Dendritic cell treated with granulocyte-macrophage colony-stimulating factor and Interleukin-4, amounts not matched to agents 40 ng/mL and 50 ng/mL, for 4 days (primary cell): ENCODE measurements at regions not wholly inside any gene's neighbourhood (a gene's known extent, or its start where the extent isn't known, plus 50 kb on each side); places are given as distances from the start of the nearest gene placed in this dataset.

Experiments used
- H3K27ac Mint-ChIP-seq: one replicate; pipeline ENCODE4 v1.8.0; 2022; ENCODE audit warnings: mild to moderate bottlenecking, mixed read lengths
- H3K27me3 Mint-ChIP-seq: one replicate; pipeline ENCODE4 v1.8.0; 2022; ENCODE audit warnings: mild to moderate bottlenecking, mixed read lengths
- H3K36me3 Mint-ChIP-seq: one replicate; pipeline ENCODE4 v1.8.0; 2022; ENCODE audit warnings: low read depth, mixed read lengths
- H3K4me1 Mint-ChIP-seq: one replicate; pipeline ENCODE4 v1.8.0; 2022; ENCODE audit warnings: low read depth, mixed read lengths
- H3K4me3 Mint-ChIP-seq: one replicate; pipeline ENCODE4 v1.8.0; 2022; ENCODE audit warnings: mild to moderate bottlenecking, moderate library complexity, mixed read lengths
- H3K9me3 Mint-ChIP-seq: one replicate; pipeline ENCODE4 v1.8.0; 2022; ENCODE audit warnings: mixed read lengths
- intact Hi-C: fragments of 100-400 bp; cut with micrococcal nuclease; formaldehyde crosslinking; loops from one replicate; pipeline ENCODE4 v1.15.0; 2022

GRCh38 chr3:34570916-34571705 lies 772.7 kb downstream of the PDCD6IP start:
- Mint-ChIP-seq H3K4me1 (no peaks in the 10 kb centered on the region), H3K27me3 (no peaks in the 10 kb centered on the region), H3K27ac (no peak overlapping the region), H3K36me3 (no peaks in the 10 kb centered on the region), H3K9me3 (peaks cover 12% of the 10 kb centered on the region), H3K4me3 (no peak overlapping the region)
- intact Hi-C loops: no loop called here

GRCh38 chr3:34571714-34572113 lies 773.3 kb downstream of the PDCD6IP start:
- H3K9me3 Mint-ChIP-seq: peaks cover 11% of the 10 kb centered on the region
- H3K36me3 Mint-ChIP-seq: no peaks in the 10 kb centered on the region
- no peaks in the 10 kb centered on the region for H3K27me3 Mint-ChIP-seq
- intact Hi-C loops: no loop called here
- H3K27ac Mint-ChIP-seq: no peak overlapping the region
- H3K4me1 Mint-ChIP-seq: no peaks in the 10 kb centered on the region
- no peak overlapping the region for H3K4me3 Mint-ChIP-seq

- H3K4me3 Mint-ChIP-seq: no peak overlapping the region
- no peak overlapping the region for H3K27ac Mint-ChIP-seq
- no peaks in the 10 kb centered on the region for H3K36me3 Mint-ChIP-seq
- no peaks in the 10 kb centered on the region for H3K27me3 Mint-ChIP-seq
- H3K9me3 Mint-ChIP-seq: peaks cover 11% of the 10 kb centered on the region
- H3K4me1 Mint-ChIP-seq: no peaks in the 10 kb centered on the region
- intact Hi-C loops: no loop called here
Measured at GRCh38 chr3:34575776-34576175, 777.3 kb downstream of the PDCD6IP start.

- no peak overlapping the region for H3K4me3 Mint-ChIP-seq
- peaks cover 6% of the 10 kb centered on the region for H3K9me3 Mint-ChIP-seq
- no peak overlapping the region for H3K27ac Mint-ChIP-seq
- no peaks in the 10 kb centered on the region for H3K36me3 Mint-ChIP-seq
- no peaks in the 10 kb centered on the region for H3K27me3 Mint-ChIP-seq
- H3K4me1 Mint-ChIP-seq: no peaks in the 10 kb centered on the region
- intact Hi-C loops: no loop called here
Measured at GRCh38 chr3:34582055-34582454, 783.6 kb downstream of the PDCD6IP start.

GRCh38 chr3:34583451-34583850 lies 785.0 kb downstream of the PDCD6IP start:
- Mint-ChIP-seq H3K4me3 (no peak overlapping the region), H3K27me3 (no peaks in the 10 kb centered on the region), H3K9me3 (peaks cover 6% of the 10 kb centered on the region), H3K36me3 (no peaks in the 10 kb centered on the region), H3K4me1 (no peaks in the 10 kb centered on the region), H3K27ac (no peak overlapping the region)
- intact Hi-C loops: no loop called here

- Mint-ChIP-seq H3K4me3 (no peak overlapping the region), H3K4me1 (no peaks in the 10 kb centered on the region), H3K36me3 (no peaks in the 10 kb centered on the region), H3K27ac (no peak overlapping the region), H3K27me3 (no peaks in the 10 kb centered on the region), H3K9me3 (peaks cover 16% of the 10 kb centered on the region)
- intact Hi-C loops: no loop called here
Measured at GRCh38 chr3:34584971-34585370, 786.5 kb downstream of the PDCD6IP start.

GRCh38 chr3:34599595-34599994 lies 801.2 kb downstream of the PDCD6IP start:
- Mint-ChIP-seq H3K9me3 (peaks cover 24% of the 10 kb centered on the region), H3K27me3 (no peaks in the 10 kb centered on the region), H3K36me3 (no peaks in the 10 kb centered on the region), H3K4me1 (no peaks in the 10 kb centered on the region), H3K4me3 (no peak overlapping the region), H3K27ac (no peak overlapping the region)
- intact Hi-C loops: no loop called here

- Mint-ChIP-seq H3K9me3 (peaks cover 47% of the 10 kb centered on the region), H3K27ac (no peak overlapping the region), H3K4me1 (no peaks in the 10 kb centered on the region), H3K4me3 (no peak overlapping the region), H3K27me3 (no peaks in the 10 kb centered on the region), H3K36me3 (no peaks in the 10 kb centered on the region)
- intact Hi-C loops: no loop called here
Measured at GRCh38 chr3:34619990-34620389, 821.6 kb downstream of the PDCD6IP start.

- peaks cover 15% of the 10 kb centered on the region for H3K9me3 Mint-ChIP-seq
- intact Hi-C loops: no loop called here
- no peak overlapping the region for H3K27ac Mint-ChIP-seq
- H3K4me3 Mint-ChIP-seq: no peak overlapping the region
- no peaks in the 10 kb centered on the region for H3K4me1 Mint-ChIP-seq
- H3K27me3 Mint-ChIP-seq: no peaks in the 10 kb centered on the region
- no peaks in the 10 kb centered on the region for H3K36me3 Mint-ChIP-seq
Measured at GRCh38 chr3:34626699-34627098, 828.3 kb downstream of the PDCD6IP start.

GRCh38 chr3:34634939-34635338 lies 836.5 kb downstream of the PDCD6IP start:
- Mint-ChIP-seq H3K36me3 (no peaks in the 10 kb centered on the region), H3K27me3 (no peaks in the 10 kb centered on the region), H3K4me1 (no peaks in the 10 kb centered on the region), H3K27ac (no peak overlapping the region), H3K9me3 (peaks cover 10% of the 10 kb centered on the region), H3K4me3 (no peak overlapping the region)
- intact Hi-C loops: no loop called here

- H3K9me3 Mint-ChIP-seq: peaks cover 11% of the 10 kb centered on the region
- no peaks in the 10 kb centered on the region for H3K4me1 Mint-ChIP-seq
- H3K36me3 Mint-ChIP-seq: no peaks in the 10 kb centered on the region
- H3K27me3 Mint-ChIP-seq: no peaks in the 10 kb centered on the region
- no peak overlapping the region for H3K27ac Mint-ChIP-seq
- H3K4me3 Mint-ChIP-seq: no peak overlapping the region
- intact Hi-C loops: no loop called here
Measured at GRCh38 chr3:34635352-34635850, 837.0 kb downstream of the PDCD6IP start.

- Mint-ChIP-seq H3K9me3 (peaks cover 6% of the 10 kb centered on the region), H3K27ac (no peak overlapping the region), H3K4me1 (no peaks in the 10 kb centered on the region), H3K4me3 (no peak overlapping the region), H3K27me3 (no peaks in the 10 kb centered on the region), H3K36me3 (no peaks in the 10 kb centered on the region)
- intact Hi-C loops: no loop called here
Measured at GRCh38 chr3:34646911-34647460, 848.6 kb downstream of the PDCD6IP start.

- H3K36me3 Mint-ChIP-seq: no peaks in the 10 kb centered on the region
- H3K27ac Mint-ChIP-seq: no peak overlapping the region
- no peaks in the 10 kb centered on the region for H3K4me1 Mint-ChIP-seq
- H3K27me3 Mint-ChIP-seq: no peaks in the 10 kb centered on the region
- no peak overlapping the region for H3K4me3 Mint-ChIP-seq
- intact Hi-C loops: no loop called here
- H3K9me3 Mint-ChIP-seq: no peaks in the 10 kb centered on the region
Measured at GRCh38 chr3:34650131-34650530, 851.7 kb downstream of the PDCD6IP start.

GRCh38 chr3:34668915-34669314 lies 870.5 kb downstream of the PDCD6IP start:
- no peak overlapping the region for H3K27ac Mint-ChIP-seq
- intact Hi-C loops: no loop called here
- no peaks in the 10 kb centered on the region for H3K27me3 Mint-ChIP-seq

GRCh38 chr3:34669490-34669889 lies 871.1 kb downstream of the PDCD6IP start:
- H3K4me1 Mint-ChIP-seq: no peaks in the 10 kb centered on the region
- no peaks in the 10 kb centered on the region for H3K27me3 Mint-ChIP-seq
- H3K27ac Mint-ChIP-seq: no peak overlapping the region
- no peaks in the 10 kb centered on the region for H3K36me3 Mint-ChIP-seq
- no peak overlapping the region for H3K4me3 Mint-ChIP-seq
- intact Hi-C loops: no loop called here
- H3K9me3 Mint-ChIP-seq: peaks cover 28% of the 10 kb centered on the region

More at GRCh38 chr3:34668915-34669314, 870.5 kb downstream of the PDCD6IP start:
- H3K36me3 Mint-ChIP-seq: no peaks in the 10 kb centered on the region
- no peak overlapping the region for H3K4me3 Mint-ChIP-seq
- H3K9me3 Mint-ChIP-seq: peaks cover 28% of the 10 kb centered on the region
- no peaks in the 10 kb centered on the region for H3K4me1 Mint-ChIP-seq
